ENCODE measurements at regions not wholly inside any gene's neighbourhood (a gene's known extent, or its start where the extent isn't known, plus 50 kb on each side); places are given as distances from the start of the nearest gene placed in this dataset.

GRCh38 chrX:96387801-96388200, 296.8 kb upstream of the DIAPH2 start:
- H3K27me3 ChIP-seq (ENCODE audit: control insufficient read depth, insufficient read depth, low read length), result no peaks in the 10 kb centered on the region
- no peak for DNase-seq
- H3K4me1 Mint-ChIP-seq, result no peaks in the 10 kb centered on the region
- peaks cover 0 to 3% of the 10 kb centered on the region in 2 donors for H3K9me3 Mint-ChIP-seq
- ATAC-seq, result no peak
- TF ChIP-seq CTCF (IDR thresholded peaks at IDR 0.05), result no peak
- H3K4me1 ChIP-seq (ENCODE audit: control insufficient read depth, insufficient read depth, low read length), result no peaks in the 10 kb centered on the region
- no peaks in the 10 kb centered on the region for H3K27me3 Mint-ChIP-seq (ENCODE audit: low read depth in 2 of 2)
- H3K4me3 Mint-ChIP-seq, result no peak overlapping the region
- no peaks in the 10 kb centered on the region for H3K36me3 ChIP-seq (ENCODE audit: control insufficient read depth, insufficient read depth, low read length)
- WGBS (ENCODE audit: insufficient coverage), result 91% methylated on average over 2 of the region's 2 CpGs
- no peak overlapping the region for H3K4me3 ChIP-seq (ENCODE audit: low read length)
- H3K36me3 Mint-ChIP-seq, result no peaks in the 10 kb centered on the region
- H3K9me3 ChIP-seq (ENCODE audit: control insufficient read depth, insufficient read depth, low read length), result no peaks in the 10 kb centered on the region
- no peak overlapping the region for H3K27ac Mint-ChIP-seq
- intact Hi-C loops (cut with micrococcal nuclease), result no loop called here
- H3K27ac ChIP-seq (ENCODE audit: low read length), result no peak overlapping the region

- no peaks in the 10 kb centered on the region for H3K9me3 ChIP-seq (ENCODE audit: control insufficient read depth, insufficient read depth, low read length)
- no peaks in the 10 kb centered on the region for H3K36me3 ChIP-seq (ENCODE audit: control insufficient read depth, insufficient read depth, low read length)
- H3K4me3 ChIP-seq (ENCODE audit: low read length), result no peak overlapping the region
- H3K36me3 Mint-ChIP-seq, result no peaks in the 10 kb centered on the region
- H3K4me1 ChIP-seq (ENCODE audit: control insufficient read depth, insufficient read depth, low read length), result no peaks in the 10 kb centered on the region
- DNase-seq (no peak), ATAC-seq (no peak)
- no peak overlapping the region for H3K27ac ChIP-seq (ENCODE audit: low read length)
- 79% methylated on average over 5 of the region's 5 CpGs for WGBS (ENCODE audit: insufficient coverage)
- intact Hi-C loops (cut with micrococcal nuclease), result no loop called here
- H3K4me3 Mint-ChIP-seq, result no peak overlapping the region
- no peaks in the 10 kb centered on the region for H3K27me3 ChIP-seq (ENCODE audit: control insufficient read depth, insufficient read depth, low read length)
- H3K4me1 Mint-ChIP-seq, result no peaks in the 10 kb centered on the region
- H3K27me3 Mint-ChIP-seq (ENCODE audit: low read depth in 2 of 2), result no peaks in the 10 kb centered on the region
- H3K9me3 Mint-ChIP-seq, result peaks cover 0 to 3% of the 10 kb centered on the region in 2 donors
- no peak overlapping the region for H3K27ac Mint-ChIP-seq
- TF ChIP-seq CTCF (IDR thresholded peaks at IDR 0.05), result no peak
These were observed 295.2 kb upstream of the DIAPH2 start for GRCh38 chrX:96389281-96390047.

- intact Hi-C loops (cut with micrococcal nuclease), result no loop called here
- Histone ChIP-seq H3K9me3 (ENCODE audit: control insufficient read depth, insufficient read depth, low read length) (no peaks in the 10 kb centered on the region), H3K4me3 (ENCODE audit: low read length) (no peak overlapping the region), H3K27ac (ENCODE audit: low read length) (no peak overlapping the region), H3K4me1 (ENCODE audit: control insufficient read depth, insufficient read depth, low read length) (no peaks in the 10 kb centered on the region), H3K36me3 (ENCODE audit: control insufficient read depth, insufficient read depth, low read length) (no peaks in the 10 kb centered on the region), H3K27me3 (ENCODE audit: control insufficient read depth, insufficient read depth, low read length) (no peaks in the 10 kb centered on the region)
- Mint-ChIP-seq H3K9me3 (peaks cover 3 to 6% of the 10 kb centered on the region in 2 donors), H3K4me1 (no peaks in the 10 kb centered on the region), H3K27ac (no peak overlapping the region), H3K4me3 (no peak overlapping the region), H3K27me3 (ENCODE audit: low read depth in 2 of 2) (no peaks in the 10 kb centered on the region), H3K36me3 (no peaks in the 10 kb centered on the region)
- no peak for TF ChIP-seq CTCF (IDR thresholded peaks at IDR 0.05)
- DNase-seq (no peak), ATAC-seq (no peak)
- WGBS (ENCODE audit: insufficient coverage), result 75% methylated on average over 1 of the region's 1 CpG
These were observed 290.0 kb upstream of the DIAPH2 start for GRCh38 chrX:96394598-96394997.

GRCh38 chrX:96403446-96403845, 281.2 kb upstream of the DIAPH2 start:
- no peak overlapping the region for H3K27ac Mint-ChIP-seq
- intact Hi-C loops (cut with micrococcal nuclease), result no loop called here

More at GRCh38 chrX:96403446-96403845, 281.2 kb upstream of the DIAPH2 start:
- WGBS (ENCODE audit: insufficient coverage), result 37% methylated on average over 2 of the region's 3 CpGs
- DNase-seq (no peak), ATAC-seq (no peak)
- Histone ChIP-seq H3K36me3 (ENCODE audit: control insufficient read depth, insufficient read depth, low read length) (no peaks in the 10 kb centered on the region), H3K27me3 (ENCODE audit: control insufficient read depth, insufficient read depth, low read length) (no peaks in the 10 kb centered on the region), H3K4me1 (ENCODE audit: control insufficient read depth, insufficient read depth, low read length) (no peaks in the 10 kb centered on the region), H3K4me3 (ENCODE audit: low read length) (no peak overlapping the region), H3K9me3 (ENCODE audit: control insufficient read depth, insufficient read depth, low read length) (no peaks in the 10 kb centered on the region), H3K27ac (ENCODE audit: low read length) (no peak overlapping the region)
- no peak for TF ChIP-seq CTCF (IDR thresholded peaks at IDR 0.05)
- no peaks in the 10 kb centered on the region for H3K27me3 Mint-ChIP-seq (ENCODE audit: low read depth in 2 of 2)
- H3K9me3 Mint-ChIP-seq, result peaks cover 3 to 4% of the 10 kb centered on the region in 2 donors
- no peaks in the 10 kb centered on the region for H3K4me1 Mint-ChIP-seq
- no peaks in the 10 kb centered on the region for H3K36me3 Mint-ChIP-seq
- H3K4me3 Mint-ChIP-seq, result no peak overlapping the region
